HG02943 (cell line): ENCODE measurements at regions not wholly inside any gene's neighbourhood (a gene's known extent, or its start where the extent isn't known, plus 50 kb on each side); places are given as distances from the start of the nearest gene placed in this dataset.
"Not testable (repeated sequence)": the region's sequence is repeated elsewhere in the genome, so short reads cannot be mapped to it uniquely, and the experiment has no call there.

Source experiments
- ATAC-seq: cut with Tn5 transposase; IDR thresholded peaks from one replicate; pipeline ENCODE4 v1.9.1; 2021; ENCODE audit warnings: mild to moderate bottlenecking, low read depth, moderate library complexity; ENCODE audit not compliant: unreplicated experiment

- ATAC-seq = no peak
These were observed 164.2 kb upstream of the POU3F1 start for GRCh38 chr1:38210895-38211177.

- no peak for ATAC-seq
These were observed 163.7 kb upstream of the POU3F1 start for GRCh38 chr1:38210021-38210894.

- no peak for ATAC-seq
These were observed 162.4 kb upstream of the POU3F1 start for GRCh38 chr1:38208716-38209632.

- no peak for ATAC-seq
These were observed 161.3 kb upstream of the POU3F1 start for GRCh38 chr1:38207906-38208305.

GRCh38 chr1:38207275-38207674 lies 160.7 kb upstream of the POU3F1 start:
- ATAC-seq = no peak

GRCh38 chr1:38204698-38205097 lies 158.1 kb upstream of the POU3F1 start:
- no peak for ATAC-seq

GRCh38 chr1:38203441-38203840 lies 156.8 kb upstream of the POU3F1 start:
- ATAC-seq = no peak

GRCh38 chr1:38201431-38201830 lies 154.8 kb upstream of the POU3F1 start:
- no peak for ATAC-seq

- ATAC-seq = no peak
These were observed 152.0 kb upstream of the POU3F1 start for GRCh38 chr1:38198621-38199020.

- ATAC-seq = no peak
These were observed 151.5 kb upstream of the POU3F1 start for GRCh38 chr1:38198099-38198498.

GRCh38 chr1:38197312-38198061 lies 150.9 kb upstream of the POU3F1 start:
- ATAC-seq = no peak

- no peak for ATAC-seq
These were observed 147.9 kb upstream of the POU3F1 start for GRCh38 chr1:38194472-38194871.

GRCh38 chr1:38193040-38193439 lies 146.4 kb upstream of the POU3F1 start:
- no peak for ATAC-seq

- ATAC-seq = no peak
These were observed 144.9 kb upstream of the POU3F1 start for GRCh38 chr1:38191461-38191860.

- no peak for ATAC-seq
These were observed 144.4 kb upstream of the POU3F1 start for GRCh38 chr1:38190983-38191382.

- ATAC-seq = no peak
These were observed 141.0 kb upstream of the POU3F1 start for GRCh38 chr1:38187552-38187951.

GRCh38 chr1:38186566-38186965 lies 140.0 kb upstream of the POU3F1 start:
- no peak for ATAC-seq

- ATAC-seq = no peak
These were observed 139.3 kb upstream of the POU3F1 start for GRCh38 chr1:38185913-38186312.

- ATAC-seq = no peak
These were observed 137.2 kb upstream of the POU3F1 start for GRCh38 chr1:38183747-38184146.

- ATAC-seq = no peak
These were observed 136.5 kb upstream of the POU3F1 start for GRCh38 chr1:38183096-38183495.

GRCh38 chr1:38180388-38180787 lies 133.8 kb upstream of the POU3F1 start:
- not testable (repeated sequence) for ATAC-seq
